OCI-LY7 (cell line): ENCODE measurements at regions not wholly inside any gene's neighbourhood (a gene's known extent, or its start where the extent isn't known, plus 50 kb on each side); places are given as distances from the start of the nearest gene placed in this dataset.

Experiments
- CTCF ChIP-seq: fragments of 200-600 bp; sonication (generic); conservative IDR thresholded peaks from 2 replicates; pipeline ENCODE4 v1.5.1; 2014; ENCODE audit warnings: mild to moderate bottlenecking, antibody characterized with exemption, low read length, moderate library complexity, mixed read lengths
- EZH2phosphoT487 ChIP-seq: fragments of 200-600 bp; sonication (generic); IDR thresholded peaks from 2 replicates; pipeline ENCODE4 v1.6.1; 2018; ENCODE audit warnings: low read depth, borderline replicate concordance, mild to moderate bottlenecking, mixed run types, antibody characterized with exemption, low read length, moderate library complexity, mixed read lengths

DNA sequence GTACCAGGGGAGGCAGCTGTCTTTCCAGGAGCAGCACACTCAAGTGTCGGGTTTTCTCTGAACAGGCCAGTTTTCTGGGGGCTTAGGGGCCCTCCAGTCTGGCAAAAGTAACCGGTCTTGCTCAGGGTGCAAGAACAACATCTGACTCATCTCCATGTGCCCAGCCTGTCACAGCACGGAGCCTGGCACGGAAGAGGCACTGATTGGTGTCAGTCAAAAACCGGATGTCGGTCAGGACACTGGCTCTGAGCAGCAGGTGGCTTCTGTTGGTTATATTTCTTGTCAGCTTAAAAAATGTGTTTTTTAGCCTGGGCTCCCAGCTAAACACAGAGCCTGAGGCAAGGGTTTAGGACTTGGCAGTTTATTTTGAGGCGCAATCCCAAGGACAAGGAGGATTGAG lies 139.9 kb downstream of the FBLN2 start:
- no peak for TF ChIP-seq CTCF
- no peak for TF ChIP-seq EZH2phosphoT487
